Tibial nerve (tissue), 4 donors: ENCODE measurements at regions not wholly inside any gene's neighbourhood (a gene's known extent, or its start where the extent isn't known, plus 50 kb on each side); places are given as distances from the start of the nearest gene placed in this dataset.

Source experiments
- DNase-seq, 2 donors: peaks; one replicate each; pipeline ENCODE4 v3.0.0-alpha.2; 2019; ENCODE audit warnings: low spot score in 2 of 2
- H3K27ac ChIP-seq, 4 donors: fragments of 200-600 bp; sonication (generic) in 3 of 4; one replicate each; pipeline ENCODE4 v1.5.1; 2017 to 2019; ENCODE audit warnings: mild to moderate bottlenecking in 1 of 4
- H3K27me3 ChIP-seq, 2 donors: fragments of 200-600 bp; sonication (generic) in 1 of 2; one replicate each; pipeline versions ENCODE4 v1.5.1 to v1.6.0; 2017 to 2019
- H3K36me3 ChIP-seq, 3 donors: fragments of 200-600 bp; sonication (generic); one replicate each; pipeline ENCODE4 v1.5.1; 2018 to 2019
- H3K4me1 ChIP-seq, 4 donors: fragments of 200-600 bp; sonication (generic) in 3 of 4; one replicate each; pipeline ENCODE4 v1.5.1; 2017 to 2019
- H3K4me3 ChIP-seq, 4 donors: fragments of 200-600 bp; sonication (generic) in 3 of 4; one replicate each; pipeline ENCODE4 v1.5.1; 2017 to 2019; ENCODE audit warnings: mild to moderate bottlenecking in 1 of 4, moderate library complexity in 1 of 4
- H3K9me3 ChIP-seq, 4 donors: fragments of 200-600 bp; sonication (generic) in 3 of 4; one replicate each; pipeline ENCODE4 v1.5.1; 2017 to 2019
- CTCF ChIP-seq, 5 experiments: fragments of 200-600 bp in 3 of 5; fragments of 450-650 bp in 2 of 5; sonication (generic) in 3 of 5; IDR thresholded peaks; one replicate each; pipeline ENCODE4 v1.5.1; 2016 to 2019; ENCODE audit warnings: antibody characterized with exemption in 5 of 5, mild to moderate bottlenecking in 3 of 5, moderate library complexity in 2 of 5
- EP300 ChIP-seq, 2 donors: sonication (generic); formaldehyde crosslinking; IDR thresholded peaks; one replicate each; pipeline ENCODE4 v1.6.1; 2017; ENCODE audit warnings: antibody characterized with exemption in 2 of 2, mild to moderate bottlenecking in 1 of 2
- POLR2A ChIP-seq, 2 donors: fragments of 450-650 bp; IDR thresholded peaks; one replicate each; pipeline ENCODE4 v1.6.1; 2017; ENCODE audit warnings: antibody characterized with exemption in 2 of 2, mild to moderate bottlenecking in 2 of 2, moderate library complexity in 2 of 2
- WGBS, 2 donors: methylation state at CpG; one replicate each; pipeline ENCODE4 v1.1.5; 2018; 5-methylcytosine and 5-hydroxymethylcytosine counted together

GRCh38 chr4:100130964-100131363, 59.3 kb downstream of the DDIT4L start:
- Histone ChIP-seq H3K27me3 (no peaks in the 10 kb centered on the region), H3K4me1 (no peaks in the 10 kb centered on the region), H3K4me3 (no peak overlapping the region), H3K36me3 (no peaks in the 10 kb centered on the region), H3K27ac (no peak overlapping the region), H3K9me3 (no peaks in the 10 kb centered on the region)
- TF ChIP-seq POLR2A (IDR thresholded peaks at IDR 0.05) = no peak
- TF ChIP-seq CTCF (IDR thresholded peaks at IDR 0.05) = no peak
- no peak for TF ChIP-seq EP300 (IDR thresholded peaks at IDR 0.05)
- WGBS, 2 donors = 76 to 84% methylated on average over 1 of the region's 1 CpG
- no peak for DNase-seq

- TF ChIP-seq CTCF (IDR thresholded peaks at IDR 0.05) (no peak), POLR2A (IDR thresholded peaks at IDR 0.05) (no peak), EP300 (IDR thresholded peaks at IDR 0.05) (no peak)
- no peaks in the 10 kb centered on the region for H3K4me1 ChIP-seq
- H3K27ac ChIP-seq = no peak overlapping the region
- H3K4me3 ChIP-seq = no peak overlapping the region
- no peaks in the 10 kb centered on the region for H3K27me3 ChIP-seq
- H3K36me3 ChIP-seq = no peaks in the 10 kb centered on the region
- DNase-seq = no peak
- 61 to 67% methylated on average over 4 of the region's 4 CpGs for WGBS, 2 donors
- no peaks in the 10 kb centered on the region for H3K9me3 ChIP-seq
These were observed 59.8 kb downstream of the DDIT4L start for GRCh38 chr4:100130491-100130890.

- H3K36me3 ChIP-seq = no peaks in the 10 kb centered on the region
- no peaks in the 10 kb centered on the region for H3K4me1 ChIP-seq
- H3K9me3 ChIP-seq = peaks cover 0 to 3% (median 0%) of the 10 kb centered on the region in 4 donors
- H3K27me3 ChIP-seq = no peaks in the 10 kb centered on the region
- TF ChIP-seq POLR2A (IDR thresholded peaks at IDR 0.05) (no peak), CTCF (IDR thresholded peaks at IDR 0.05) (no peak), EP300 (IDR thresholded peaks at IDR 0.05) (no peak)
- no peak overlapping the region for H3K27ac ChIP-seq
- H3K4me3 ChIP-seq = no peak overlapping the region
- DNase-seq = no peak
- 75 to 77% methylated on average over 4 of the region's 4 CpGs for WGBS, 2 donors
These were observed 60.5 kb downstream of the DDIT4L start for GRCh38 chr4:100129774-100130173.

- no peak overlapping the region for H3K27ac ChIP-seq
- H3K9me3 ChIP-seq = peaks cover 0 to 8% (median 0%) of the 10 kb centered on the region in 4 donors
- DNase-seq = no peak
- TF ChIP-seq EP300 (IDR thresholded peaks at IDR 0.05) (no peak), POLR2A (IDR thresholded peaks at IDR 0.05) (no peak), CTCF (IDR thresholded peaks at IDR 0.05) (no peak)
- no peak overlapping the region for H3K4me3 ChIP-seq
- H3K27me3 ChIP-seq = no peaks in the 10 kb centered on the region
- 80 to 86% methylated on average over 2 of the region's 2 CpGs for WGBS, 2 donors
- no peaks in the 10 kb centered on the region for H3K36me3 ChIP-seq
- H3K4me1 ChIP-seq = no peaks in the 10 kb centered on the region
These were observed 61.9 kb downstream of the DDIT4L start for GRCh38 chr4:100128338-100128737.

GRCh38 chr4:100124715-100125114, 65.6 kb downstream of the DDIT4L start:
- Histone ChIP-seq H3K4me3 (no peak overlapping the region), H3K36me3 (no peaks in the 10 kb centered on the region), H3K9me3 (peaks cover 0 to 8% (median 0%) of the 10 kb centered on the region in 4 donors), H3K27me3 (no peaks in the 10 kb centered on the region), H3K4me1 (no peaks in the 10 kb centered on the region), H3K27ac (no peak overlapping the region)
- TF ChIP-seq POLR2A (IDR thresholded peaks at IDR 0.05) (no peak), CTCF (IDR thresholded peaks at IDR 0.05) (no peak), EP300 (IDR thresholded peaks at IDR 0.05) (no peak)
- no peak for DNase-seq
- 63 to 86% methylated on average over 2 of the region's 2 CpGs for WGBS, 2 donors
